Fibroblast of villous mesenchyme (primary cell): ENCODE measurements at regions not wholly inside any gene's neighbourhood (a gene's known extent, or its start where the extent isn't known, plus 50 kb on each side); places are given as distances from the start of the nearest gene placed in this dataset.

Experiments
- DNase-seq: peaks from one replicate; pipeline ENCODE4 v3.0.0-alpha.2; 2010; ENCODE audit warnings: low read depth
- H3K4me3 ChIP-seq: 2 replicates; pipeline ENCODE4 v1.5.1; 2011; ENCODE audit warnings: low read depth, mild to moderate bottlenecking, low read length
- CTCF ChIP-seq: IDR thresholded peaks from 2 replicates; pipeline ENCODE4 v1.5.1; 2012; ENCODE audit warnings: low read depth, mild to moderate bottlenecking, low read length; ENCODE audit not compliant: insufficient read depth

DNA sequence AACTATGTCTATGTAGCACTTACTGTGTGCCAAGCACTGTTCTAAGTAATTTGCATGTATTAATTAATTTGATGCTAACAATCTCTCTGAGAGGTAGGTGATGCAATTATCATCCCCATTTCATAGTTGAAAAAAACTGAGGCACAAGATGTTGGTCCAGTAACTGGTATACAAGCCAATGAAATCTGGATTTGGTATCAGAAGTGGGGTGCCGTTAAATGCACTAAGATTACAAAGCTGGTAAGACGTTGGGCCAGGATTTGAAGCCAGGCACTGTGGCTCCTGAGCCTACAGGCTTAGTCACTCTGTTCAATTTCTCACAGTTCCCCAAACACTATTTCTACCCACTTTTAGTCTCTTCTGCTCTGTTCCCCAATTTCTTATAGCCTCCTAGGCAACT, 70.4 kb upstream of the CACNA1A start:
- TF ChIP-seq CTCF: no peak
- no peak overlapping the region for H3K4me3 ChIP-seq
- DNase-seq: no peak

DNA sequence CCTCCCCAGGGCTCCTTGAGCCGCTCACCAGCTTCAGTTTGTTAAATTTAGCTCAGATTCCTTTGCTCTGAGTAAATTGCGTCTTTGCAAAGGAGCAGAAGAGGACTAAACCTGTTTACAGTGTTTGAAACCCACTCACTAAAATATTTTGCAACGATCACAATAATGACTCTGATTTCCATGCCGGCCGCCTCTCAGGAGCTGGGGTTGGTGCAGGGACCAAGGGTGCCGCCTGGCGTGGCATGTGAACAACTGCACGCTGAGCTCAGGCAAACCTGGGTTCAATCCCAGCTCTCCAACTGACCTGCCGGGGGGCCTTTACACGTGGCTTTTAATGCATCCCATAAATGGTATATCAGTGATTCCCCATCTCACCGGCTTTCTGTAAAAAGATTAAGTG, 68.7 kb upstream of the CACNA1A start:
- DNase-seq: no peak
- no peak for TF ChIP-seq CTCF
- H3K4me3 ChIP-seq: no peak overlapping the region

DNA sequence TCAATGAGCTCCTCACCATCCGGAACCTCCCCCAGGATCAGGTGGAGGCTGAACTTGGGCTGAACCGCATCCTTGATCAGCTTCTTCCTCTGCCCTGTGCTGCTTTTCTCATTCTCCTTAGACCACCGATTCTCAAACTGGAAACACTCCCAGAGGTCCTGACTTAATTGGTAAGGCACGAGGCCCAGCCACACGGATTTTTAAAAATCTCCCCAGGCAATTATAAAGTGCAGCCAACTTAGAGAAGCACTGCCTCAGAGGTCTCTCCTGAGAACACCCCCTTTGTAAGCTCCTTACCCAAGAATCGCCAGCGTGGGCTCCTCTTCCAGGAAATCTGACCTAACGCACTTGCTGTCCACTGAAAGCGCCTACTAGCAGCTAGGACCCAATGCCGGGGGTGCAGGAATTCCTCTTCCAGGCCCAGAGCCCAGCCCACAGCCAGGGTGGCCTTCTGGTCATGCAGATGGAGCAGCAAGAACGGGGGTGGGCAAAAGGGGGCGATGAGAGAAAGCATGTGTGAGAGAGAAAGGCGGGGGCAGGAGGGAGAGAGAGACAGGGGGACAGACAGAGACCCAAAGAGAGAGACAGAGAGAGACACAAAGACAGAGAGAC, 66.9 kb upstream of the CACNA1A start:
- no peak for DNase-seq
- H3K4me3 ChIP-seq: no peak overlapping the region
- no peak for TF ChIP-seq CTCF

GRCh38 chr19:13561461-13561860, 55.2 kb upstream of the CACNA1A start:
- no peak for TF ChIP-seq CTCF
- no peak overlapping the region for H3K4me3 ChIP-seq
- no peak for DNase-seq

- no peak for TF ChIP-seq CTCF
- DNase-seq: no peak
Measured at GRCh38 chr19:13557756-13558398, 51.6 kb upstream of the CACNA1A start.

GRCh38 chr19:13556552-13556951, 50.3 kb upstream of the CACNA1A start:
- no peak for DNase-seq
- no peak overlapping the region for H3K4me3 ChIP-seq
- no peak for TF ChIP-seq CTCF

More at GRCh38 chr19:13557756-13558398, 51.6 kb upstream of the CACNA1A start:
- no peak overlapping the region for H3K4me3 ChIP-seq
